ENCODE measurements at regions not wholly inside any gene's neighbourhood (a gene's known extent, or its start where the extent isn't known, plus 50 kb on each side); places are given as distances from the start of the nearest gene placed in this dataset.

- WGBS (ENCODE audit: extremely low coverage, insufficient coverage, insufficient read length) = no CpG with 5 or more reads among the region's 4 CpGs
- no peaks in the 10 kb centered on the region for H3K27me3 ChIP-seq (ENCODE audit: insufficient read depth, low read length)
- no peaks in the 10 kb centered on the region for H3K36me3 ChIP-seq (ENCODE audit: control insufficient read depth in 1 of 2, insufficient read depth in 2 of 2, low read length in 2 of 2)
- no peak overlapping the region for H4K8ac ChIP-seq (ENCODE audit: low read depth, low read length)
- no peak overlapping the region for H2AFZ ChIP-seq (ENCODE audit: insufficient read depth, low read length, poor library complexity)
- no peak overlapping the region for H3K4me2 ChIP-seq (ENCODE audit: low read length)
- H3K23ac ChIP-seq (ENCODE audit: low read length) = no peak overlapping the region
- H3K9ac ChIP-seq (ENCODE audit: low read length) = no peak overlapping the region
- no peak overlapping the region for H3K14ac ChIP-seq (ENCODE audit: low read length)
- no peaks in the 10 kb centered on the region for H3K4me1 ChIP-seq (ENCODE audit: control insufficient read depth in 1 of 2, insufficient read depth in 2 of 2, low read length in 2 of 2)
- no peak overlapping the region for H3K4ac ChIP-seq (ENCODE audit: low read depth, low read length)
- no peak overlapping the region for H2BK12ac ChIP-seq (ENCODE audit: low read length)
- no peaks in the 10 kb centered on the region for H3K79me1 ChIP-seq (ENCODE audit: low read length)
- H4K12ac ChIP-seq (ENCODE audit: low read depth, low read length) = no peak overlapping the region
- H3K27ac ChIP-seq (ENCODE audit: low read depth, low read length) = no peak overlapping the region
- no peaks in the 10 kb centered on the region for H3K9me3 ChIP-seq (ENCODE audit: insufficient read depth, low read depth, low read length)
- no peak overlapping the region for H3K18ac ChIP-seq (ENCODE audit: low read length)
- no peak overlapping the region for H2AK5ac ChIP-seq (ENCODE audit: low read length)
- DNase-seq = no peak
- no peak overlapping the region for H2BK120ac ChIP-seq (ENCODE audit: insufficient read depth, low read length, poor library complexity)
- no peak overlapping the region for H3K4me3 ChIP-seq (ENCODE audit: low read depth, low read length)
- no peaks in the 10 kb centered on the region for H3K79me2 ChIP-seq (ENCODE audit: control insufficient read depth, insufficient read depth, low read length, poor library complexity)
- H4K91ac ChIP-seq (ENCODE audit: low read depth, low read length) = no peak overlapping the region
- H2BK5ac ChIP-seq (ENCODE audit: low read depth, low read length, poor library complexity) = no peak overlapping the region
These were observed 86.9 kb upstream of the ZC3H15 start for GRCh38 chr2:186399082-186399644.

GRCh38 chr2:186405842-186406241 is 80.2 kb upstream of the ZC3H15 start:
- Histone ChIP-seq H3K4me2 (ENCODE audit: low read length) (no peak overlapping the region), H2AFZ (ENCODE audit: insufficient read depth, low read length, poor library complexity) (no peak overlapping the region), H3K79me2 (ENCODE audit: control insufficient read depth, insufficient read depth, low read length, poor library complexity) (no peaks in the 10 kb centered on the region)

GRCh38 chr2:186407611-186408010 is 78.4 kb upstream of the ZC3H15 start:
- Histone ChIP-seq H3K18ac (ENCODE audit: low read length) (no peak overlapping the region), H4K12ac (ENCODE audit: low read depth, low read length) (no peak overlapping the region), H3K9ac (ENCODE audit: low read length) (no peak overlapping the region), H3K79me1 (ENCODE audit: low read length) (no peaks in the 10 kb centered on the region), H2AFZ (ENCODE audit: insufficient read depth, low read length, poor library complexity) (no peak overlapping the region), H2BK120ac (ENCODE audit: insufficient read depth, low read length, poor library complexity) (no peak overlapping the region), H4K91ac (ENCODE audit: low read depth, low read length) (no peak overlapping the region), H3K4ac (ENCODE audit: low read depth, low read length) (no peak overlapping the region), H3K79me2 (ENCODE audit: control insufficient read depth, insufficient read depth, low read length, poor library complexity) (no peaks in the 10 kb centered on the region), H3K4me1 (ENCODE audit: control insufficient read depth in 1 of 2, insufficient read depth in 2 of 2, low read length in 2 of 2) (no peaks in the 10 kb centered on the region), H2AK5ac (ENCODE audit: low read length) (no peak overlapping the region), H3K23ac (ENCODE audit: low read length) (no peak overlapping the region), H3K14ac (ENCODE audit: low read length) (no peak overlapping the region), H3K27ac (ENCODE audit: low read depth, low read length) (no peak overlapping the region), H2BK5ac (ENCODE audit: low read depth, low read length, poor library complexity) (no peak overlapping the region), H3K4me2 (ENCODE audit: low read length) (no peak overlapping the region), H2BK12ac (ENCODE audit: low read length) (no peak overlapping the region), H3K9me3 (ENCODE audit: insufficient read depth, low read depth, low read length) (no peaks in the 10 kb centered on the region), H3K4me3 (ENCODE audit: low read depth, low read length) (no peak overlapping the region), H3K36me3 (ENCODE audit: control insufficient read depth in 1 of 2, insufficient read depth in 2 of 2, low read length in 2 of 2) (no peaks in the 10 kb centered on the region), H4K8ac (ENCODE audit: low read depth, low read length) (no peak overlapping the region), H3K27me3 (ENCODE audit: insufficient read depth, low read length) (no peaks in the 10 kb centered on the region)
- WGBS (ENCODE audit: extremely low coverage, insufficient coverage, insufficient read length) = no CpG with 5 or more reads among the region's 3 CpGs
- no peak for DNase-seq

More at GRCh38 chr2:186405842-186406241, 80.2 kb upstream of the ZC3H15 start:
- no peak overlapping the region for H2BK5ac ChIP-seq (ENCODE audit: low read depth, low read length, poor library complexity)
- no peak overlapping the region for H3K18ac ChIP-seq (ENCODE audit: low read length)
- H3K23ac ChIP-seq (ENCODE audit: low read length) = no peak overlapping the region
- no peak overlapping the region for H2BK12ac ChIP-seq (ENCODE audit: low read length)
- no peaks in the 10 kb centered on the region for H3K4me1 ChIP-seq (ENCODE audit: control insufficient read depth in 1 of 2, insufficient read depth in 2 of 2, low read length in 2 of 2)
- H2AK5ac ChIP-seq (ENCODE audit: low read length) = no peak overlapping the region
- no peak overlapping the region for H2BK120ac ChIP-seq (ENCODE audit: insufficient read depth, low read length, poor library complexity)
- no peak overlapping the region for H4K12ac ChIP-seq (ENCODE audit: low read depth, low read length)
- H3K9me3 ChIP-seq (ENCODE audit: insufficient read depth, low read depth, low read length) = no peaks in the 10 kb centered on the region
- no peak overlapping the region for H4K8ac ChIP-seq (ENCODE audit: low read depth, low read length)
- H3K36me3 ChIP-seq (ENCODE audit: control insufficient read depth in 1 of 2, insufficient read depth in 2 of 2, low read length in 2 of 2) = no peaks in the 10 kb centered on the region
- no peak for DNase-seq
- H3K4ac ChIP-seq (ENCODE audit: low read depth, low read length) = no peak overlapping the region
- H3K9ac ChIP-seq (ENCODE audit: low read length) = no peak overlapping the region
- H3K4me3 ChIP-seq (ENCODE audit: low read depth, low read length) = no peak overlapping the region
- H3K27ac ChIP-seq (ENCODE audit: low read depth, low read length) = no peak overlapping the region
- no peaks in the 10 kb centered on the region for H3K79me1 ChIP-seq (ENCODE audit: low read length)
- no peak overlapping the region for H4K91ac ChIP-seq (ENCODE audit: low read depth, low read length)
- H3K27me3 ChIP-seq (ENCODE audit: insufficient read depth, low read length) = no peaks in the 10 kb centered on the region
- no peak overlapping the region for H3K14ac ChIP-seq (ENCODE audit: low read length)

- Histone ChIP-seq H3K27ac (ENCODE audit: low read depth, low read length) (no peak overlapping the region), H3K79me2 (ENCODE audit: control insufficient read depth, insufficient read depth, low read length, poor library complexity) (no peaks in the 10 kb centered on the region), H2BK12ac (ENCODE audit: low read length) (no peak overlapping the region)
These were observed 75.3 kb upstream of the ZC3H15 start for GRCh38 chr2:186410802-186411201.

More at GRCh38 chr2:186410802-186411201, 75.3 kb upstream of the ZC3H15 start:
- H2AK5ac ChIP-seq (ENCODE audit: low read length) = no peak overlapping the region
- H2BK5ac ChIP-seq (ENCODE audit: low read depth, low read length, poor library complexity) = no peak overlapping the region
- H3K18ac ChIP-seq (ENCODE audit: low read length) = no peak overlapping the region
- H3K4ac ChIP-seq (ENCODE audit: low read depth, low read length) = no peak overlapping the region
- H3K27me3 ChIP-seq (ENCODE audit: insufficient read depth, low read length) = no peaks in the 10 kb centered on the region
- no peak overlapping the region for H3K4me3 ChIP-seq (ENCODE audit: low read depth, low read length)
- DNase-seq = peak in 1 of 2 donors; percentile 28
- no peaks in the 10 kb centered on the region for H3K4me1 ChIP-seq (ENCODE audit: control insufficient read depth in 1 of 2, insufficient read depth in 2 of 2, low read length in 2 of 2)
- H3K79me1 ChIP-seq (ENCODE audit: low read length) = no peaks in the 10 kb centered on the region
- no peak overlapping the region for H2AFZ ChIP-seq (ENCODE audit: insufficient read depth, low read length, poor library complexity)
- WGBS (ENCODE audit: extremely low coverage, insufficient coverage, insufficient read length) = no CpG with 5 or more reads among the region's 2 CpGs
- H3K36me3 ChIP-seq (ENCODE audit: control insufficient read depth in 1 of 2, insufficient read depth in 2 of 2, low read length in 2 of 2) = no peaks in the 10 kb centered on the region
- H4K8ac ChIP-seq (ENCODE audit: low read depth, low read length) = no peak overlapping the region
- H2BK120ac ChIP-seq (ENCODE audit: insufficient read depth, low read length, poor library complexity) = no peak overlapping the region
- H3K14ac ChIP-seq (ENCODE audit: low read length) = no peak overlapping the region
- H4K91ac ChIP-seq (ENCODE audit: low read depth, low read length) = no peak overlapping the region
- no peaks in the 10 kb centered on the region for H3K9me3 ChIP-seq (ENCODE audit: insufficient read depth, low read depth, low read length)
- H3K9ac ChIP-seq (ENCODE audit: low read length) = no peak overlapping the region
- no peak overlapping the region for H3K23ac ChIP-seq (ENCODE audit: low read length)
- H4K12ac ChIP-seq (ENCODE audit: low read depth, low read length) = no peak overlapping the region
- no peak overlapping the region for H3K4me2 ChIP-seq (ENCODE audit: low read length)
